ENCODE measurements at regions not wholly inside any gene's neighbourhood (a gene's known extent, or its start where the extent isn't known, plus 50 kb on each side); places are given as distances from the start of the nearest gene placed in this dataset.
A peak's percentile ranks its signal among the peaks of the same experiment; 100 is the strongest.

DNA sequence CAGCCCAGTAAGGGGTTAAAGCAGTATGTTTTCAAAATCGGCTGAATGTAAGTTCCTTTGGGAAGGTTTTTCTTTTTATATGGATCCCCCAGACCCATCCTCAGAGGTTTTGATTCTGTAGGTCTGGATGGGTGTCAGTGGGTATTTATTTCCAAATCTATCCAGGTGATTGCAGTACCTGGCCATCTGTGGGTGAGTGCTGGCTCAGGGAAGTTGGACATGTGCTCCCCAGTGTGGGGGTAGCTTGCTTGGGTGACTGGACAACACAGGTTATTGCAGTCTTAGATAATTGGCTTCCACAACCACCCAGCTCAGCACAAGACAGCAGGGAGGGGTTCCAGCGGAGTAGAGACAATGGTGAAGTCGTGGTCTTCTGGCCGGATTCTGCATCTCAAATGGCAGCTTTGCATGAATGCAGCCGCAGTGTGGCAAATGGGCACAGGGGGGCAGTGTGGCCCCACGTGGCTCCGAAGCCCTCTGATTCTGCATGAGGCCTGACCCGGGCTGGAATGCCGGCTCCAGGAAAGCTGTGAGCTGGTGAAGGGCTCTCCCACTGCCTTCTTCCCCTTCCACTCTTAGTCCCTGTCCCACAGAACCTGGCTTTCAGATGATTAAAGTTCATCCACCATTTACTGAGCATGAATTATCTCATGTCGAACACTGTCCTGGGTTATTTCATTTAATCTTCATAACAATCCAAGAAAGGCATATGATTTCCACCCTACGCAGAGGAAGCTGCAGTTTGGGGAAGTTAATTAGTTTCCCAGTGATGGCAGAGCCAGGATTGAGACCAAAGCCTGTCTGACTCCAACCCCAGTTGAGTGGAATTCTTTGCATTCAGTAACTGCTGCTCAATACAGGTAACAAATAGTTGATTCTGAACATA is 64.5 kb upstream of the SYPL1 start:
- Histone ChIP-seq H4K8ac (replicated peaks; ENCODE audit: insufficient read length, low read depth, low read length) (no peak overlapping the region), H4K91ac (ENCODE audit: insufficient read length, low read depth, low read length) (no peak overlapping the region), H3K9ac (ENCODE audit: extremely low read depth, insufficient read length, low read length) (no peak overlapping the region), H2AK5ac (ENCODE audit: insufficient read length, low read length) (no peak overlapping the region), H3K79me1 (ENCODE audit: insufficient read depth, low read depth, low read length, poor library complexity, severe bottlenecking) (no peaks in the 10 kb centered on the region), H3K27ac (ENCODE audit: insufficient read length, low read depth, low read length) (no peak overlapping the region), H2BK120ac (ENCODE audit: low read depth, low read length, poor library complexity, severe bottlenecking) (no peak overlapping the region), H3K18ac (ENCODE audit: insufficient read length, low read depth, low read length) (no peak overlapping the region), H3K4me1 (ENCODE audit: insufficient read depth, low read length) (peaks cover 6% of the 10 kb centered on the region; the same call in 1 of the 2 replicates), H3K27me3 (ENCODE audit: insufficient read depth, low read length) (no peaks in the 10 kb centered on the region), H3K4ac (ENCODE audit: low read depth, low read length) (no peak overlapping the region), H3K23ac (ENCODE audit: insufficient read length, low read depth, low read length) (no peak overlapping the region), H3K9me3 (ENCODE audit: control insufficient read depth, low read depth, low read length) (no peaks in the 10 kb centered on the region), H3K56ac (ENCODE audit: insufficient read length, low read depth, low read length) (no peak overlapping the region), H3K4me2 (ENCODE audit: insufficient read depth, insufficient read length, low read length) (no peak overlapping the region), H2BK12ac (ENCODE audit: insufficient read length, low read depth, low read length) (no peak overlapping the region), H4K20me1 (ENCODE audit: control insufficient read depth, insufficient read depth, insufficient read length) (no peaks in the 10 kb centered on the region), H3K23me2 (ENCODE audit: insufficient read length, low read depth, low read length, poor library complexity, severe bottlenecking) (no peaks in the 10 kb centered on the region), H2AFZ (ENCODE audit: low read length) (peak overlapping the region; percentile 93), H2BK20ac (ENCODE audit: low read depth, low read length, poor library complexity, severe bottlenecking) (no peak overlapping the region), H4K5ac (ENCODE audit: insufficient read length, low read depth, low read length) (no peak overlapping the region), H2BK5ac (ENCODE audit: insufficient read length, low read length) (no peak overlapping the region), H2BK15ac (ENCODE audit: low read depth, low read length) (no peak overlapping the region), H3K79me2 (ENCODE audit: insufficient read depth, low read length) (no peaks in the 10 kb centered on the region), H3T11ph (ENCODE audit: low read length) (no peak overlapping the region), H3K14ac (ENCODE audit: insufficient read depth, low read length) (no peak overlapping the region; the same call in 1 of the 2 replicates)
- TF ChIP-seq, protein P1, sequence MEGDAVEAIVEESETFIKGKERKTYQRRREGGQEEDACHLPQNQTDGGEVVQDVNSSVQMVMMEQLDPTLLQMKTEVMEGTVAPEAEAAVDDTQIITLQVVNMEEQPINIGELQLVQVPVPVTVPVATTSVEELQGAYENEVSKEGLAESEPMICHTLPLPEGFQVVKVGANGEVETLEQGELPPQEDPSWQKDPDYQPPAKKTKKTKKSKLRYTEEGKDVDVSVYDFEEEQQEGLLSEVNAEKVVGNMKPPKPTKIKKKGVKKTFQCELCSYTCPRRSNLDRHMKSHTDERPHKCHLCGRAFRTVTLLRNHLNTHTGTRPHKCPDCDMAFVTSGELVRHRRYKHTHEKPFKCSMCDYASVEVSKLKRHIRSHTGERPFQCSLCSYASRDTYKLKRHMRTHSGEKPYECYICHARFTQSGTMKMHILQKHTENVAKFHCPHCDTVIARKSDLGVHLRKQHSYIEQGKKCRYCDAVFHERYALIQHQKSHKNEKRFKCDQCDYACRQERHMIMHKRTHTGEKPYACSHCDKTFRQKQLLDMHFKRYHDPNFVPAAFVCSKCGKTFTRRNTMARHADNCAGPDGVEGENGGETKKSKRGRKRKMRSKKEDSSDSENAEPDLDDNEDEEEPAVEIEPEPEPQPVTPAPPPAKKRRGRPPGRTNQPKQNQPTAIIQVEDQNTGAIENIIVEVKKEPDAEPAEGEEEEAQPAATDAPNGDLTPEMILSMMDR (conservative IDR thresholded peaks at IDR 0.05) = peak; percentile 97
- H3K36me3 Mint-ChIP-seq (ENCODE audit: insufficient read depth in 1 of 3, low read depth in 3 of 3) = no peaks in the 10 kb centered on the region
- no CpG with 5 or more reads among the region's 11 CpGs for WGBS (ENCODE audit: extremely low coverage, insufficient read length, low lambda C conversion rate)
- no peaks in the 10 kb centered on the region; a peak in 2 of 5 replicates for H3K9me3 Mint-ChIP-seq
- peaks cover 2% of the 10 kb centered on the region; the same call in 1 of the 2 replicates for H3K27me3 Mint-ChIP-seq (ENCODE audit: low read depth)
- H3K27ac Mint-ChIP-seq = no peak overlapping the region; a peak in 1 of 7 replicates
- H3K4me3 Mint-ChIP-seq = peak overlapping the region in 1 of 2 experiments; percentile 45; a peak in 1 of 5 replicates
- peaks cover 27 to 30% of the 10 kb centered on the region in 2 experiments for H3K4me1 Mint-ChIP-seq
- peak; percentile 93 for DNase-seq
